ENCODE measurements at regions not wholly inside any gene's neighbourhood (a gene's known extent, or its start where the extent isn't known, plus 50 kb on each side); places are given as distances from the start of the nearest gene placed in this dataset.
A peak's percentile ranks its signal among the peaks of the same experiment; 100 is the strongest.
"Not testable (repeated sequence)": the region's sequence is repeated elsewhere in the genome, so short reads cannot be mapped to it uniquely, and the experiment has no call there.

DNA sequence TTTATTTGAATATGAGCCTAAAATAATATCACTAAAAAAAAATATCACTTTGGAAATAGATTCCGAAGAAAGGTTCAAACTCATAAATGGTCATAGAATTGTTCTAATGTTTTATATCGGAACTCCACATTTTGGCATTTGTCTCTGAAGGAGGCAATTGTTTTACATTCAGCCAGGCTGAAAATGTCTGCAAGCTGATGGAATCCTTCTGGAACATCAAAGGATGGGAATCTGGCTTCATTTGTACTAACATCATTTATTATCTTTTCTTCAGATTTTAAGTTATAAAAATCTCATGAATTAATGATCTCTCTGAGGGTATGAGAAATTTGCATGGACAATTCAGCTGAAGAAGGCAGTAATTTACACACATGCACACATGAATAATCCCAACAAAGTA, 251.4 kb upstream of the RGMA start:
- DNase-seq, result no peak

DNA sequence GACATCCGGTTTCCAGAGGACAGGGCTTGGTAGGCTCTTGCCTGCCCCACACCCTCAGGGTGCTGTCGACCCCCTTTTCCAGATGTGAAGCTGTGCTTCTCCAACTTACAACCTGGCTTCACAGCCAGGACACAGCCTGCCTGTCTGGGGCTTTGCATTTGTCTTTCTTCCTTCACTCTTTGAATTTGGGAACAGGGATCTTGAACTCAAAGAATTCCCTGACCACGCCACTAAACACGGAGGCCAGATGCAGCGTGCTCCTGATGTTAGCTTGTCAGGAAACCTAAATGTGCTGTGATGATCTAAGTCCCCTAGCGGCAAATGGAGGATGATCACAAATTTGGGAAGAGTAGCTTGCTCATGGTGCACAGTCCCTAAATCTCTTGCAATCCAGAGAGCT, 244.8 kb upstream of the RGMA start:
- no peak for DNase-seq

DNA sequence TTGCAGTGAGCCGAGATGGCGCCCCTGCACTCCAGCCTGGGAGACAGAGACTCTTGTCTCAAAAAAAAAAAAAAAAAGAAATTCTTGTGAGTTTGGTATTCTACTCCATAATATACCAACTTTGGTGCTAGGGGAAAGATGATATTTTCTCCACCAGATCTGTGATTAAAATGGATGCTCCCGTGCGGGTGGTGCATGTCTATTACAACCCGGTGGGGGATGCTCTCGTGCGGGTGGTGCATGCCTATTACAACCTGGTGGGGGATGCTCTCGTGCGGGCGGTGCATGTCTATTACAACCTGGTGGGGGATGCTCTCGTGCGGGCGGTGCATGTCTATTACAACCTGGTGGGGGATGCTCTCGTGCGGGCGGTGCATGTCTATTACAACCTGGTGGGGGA, 244.1 kb upstream of the RGMA start:
- not testable (repeated sequence) for DNase-seq

DNA sequence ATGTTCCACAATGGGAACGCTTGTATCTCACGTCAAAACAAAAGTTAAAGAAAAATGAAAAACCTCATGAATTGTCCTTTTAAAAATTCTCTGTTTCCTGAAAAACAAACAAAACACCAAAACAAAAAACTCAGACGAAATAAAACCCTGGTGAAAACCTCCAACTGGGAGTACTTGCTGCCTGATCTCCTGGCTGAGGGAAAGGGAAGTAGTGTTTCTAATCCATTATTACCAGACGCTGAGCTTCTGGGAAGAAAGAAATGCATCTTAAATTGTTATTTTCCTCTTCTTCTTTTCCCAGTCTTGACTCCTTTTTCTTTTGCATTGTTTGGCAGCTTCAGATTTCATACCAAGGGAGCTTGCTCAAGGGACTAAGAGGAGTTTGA, 243.2 kb upstream of the RGMA start:
- no peak for DNase-seq

DNA sequence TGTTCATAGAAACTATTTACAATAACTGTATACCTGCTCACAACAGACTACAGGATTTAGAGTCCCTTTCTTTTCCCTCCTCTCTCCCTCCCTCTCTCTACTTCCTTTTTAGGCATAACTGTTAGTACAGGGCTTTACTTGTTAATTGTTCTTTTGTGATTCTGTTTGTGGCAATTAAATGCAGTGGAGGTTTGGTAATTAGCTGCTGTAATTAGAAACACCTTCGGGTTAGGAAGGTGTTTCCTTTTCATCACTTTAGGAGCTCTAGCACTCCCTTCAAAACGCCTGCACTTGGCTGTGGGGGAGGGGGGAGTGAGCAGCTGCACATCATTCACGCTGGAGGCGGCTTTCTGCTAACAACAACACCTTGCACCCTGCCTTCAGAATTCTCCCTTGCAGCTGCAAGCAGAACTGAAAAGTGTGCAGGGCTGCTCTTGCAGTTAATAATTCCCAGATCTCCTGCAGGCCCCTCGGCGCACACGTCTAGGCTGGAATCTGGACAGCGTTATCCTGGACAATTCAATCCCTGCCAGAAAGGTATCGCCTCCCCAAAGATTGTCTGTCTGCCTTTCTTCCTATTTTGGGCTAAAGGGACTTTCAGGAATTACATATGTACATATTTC, 242.6 kb upstream of the RGMA start:
- DNase-seq, result no peak

DNA sequence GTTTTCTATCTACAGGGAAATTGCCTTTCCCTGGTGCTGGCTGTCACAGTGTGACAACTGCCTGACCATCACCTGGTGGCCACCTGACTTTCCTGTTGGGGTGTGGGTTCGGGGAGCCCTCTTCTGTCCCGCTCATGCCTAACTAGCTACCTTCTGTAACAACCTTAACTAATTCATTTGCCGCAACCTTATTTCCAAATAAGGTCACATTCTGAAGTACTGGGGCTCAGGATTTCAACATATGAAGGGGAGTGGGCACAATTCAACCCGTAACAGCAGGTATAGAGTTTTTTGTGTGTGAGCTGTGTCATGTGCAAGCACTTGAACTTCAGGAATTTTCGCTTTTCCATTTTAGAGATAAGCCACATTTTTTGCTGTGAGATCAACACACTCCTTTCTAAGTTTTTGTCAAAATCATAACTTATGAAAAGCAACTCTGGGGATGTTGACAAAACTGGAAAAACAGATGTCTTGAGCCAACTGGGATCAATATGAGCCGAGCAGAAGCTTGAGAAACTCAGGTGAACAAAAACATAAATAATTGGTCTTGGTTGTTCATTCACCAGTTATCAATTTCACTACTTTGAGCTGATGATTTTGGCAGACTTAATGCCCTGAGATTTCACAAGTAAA, 242.0 kb upstream of the RGMA start:
- DNase-seq, result no peak

DNA sequence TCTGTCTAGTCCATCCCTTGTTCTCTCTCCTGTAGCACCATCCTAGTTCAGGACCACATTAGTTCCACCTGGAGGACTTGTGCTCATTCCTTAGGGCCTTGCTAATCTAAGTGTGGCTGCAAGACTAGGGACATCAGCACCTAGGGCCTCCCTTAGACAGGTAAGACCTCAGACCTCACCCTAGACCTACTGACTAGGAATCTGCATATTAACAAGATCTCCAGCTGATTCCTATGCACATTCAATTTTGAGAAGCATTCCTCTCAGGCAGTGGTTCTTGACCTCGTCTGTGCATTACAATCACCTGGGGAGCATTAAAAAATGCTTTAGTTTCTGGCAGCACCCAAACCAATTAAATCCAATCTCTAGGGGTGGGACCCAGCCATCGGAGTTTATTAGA, 238.4 kb upstream of the RGMA start:
- no peak for DNase-seq

DNA sequence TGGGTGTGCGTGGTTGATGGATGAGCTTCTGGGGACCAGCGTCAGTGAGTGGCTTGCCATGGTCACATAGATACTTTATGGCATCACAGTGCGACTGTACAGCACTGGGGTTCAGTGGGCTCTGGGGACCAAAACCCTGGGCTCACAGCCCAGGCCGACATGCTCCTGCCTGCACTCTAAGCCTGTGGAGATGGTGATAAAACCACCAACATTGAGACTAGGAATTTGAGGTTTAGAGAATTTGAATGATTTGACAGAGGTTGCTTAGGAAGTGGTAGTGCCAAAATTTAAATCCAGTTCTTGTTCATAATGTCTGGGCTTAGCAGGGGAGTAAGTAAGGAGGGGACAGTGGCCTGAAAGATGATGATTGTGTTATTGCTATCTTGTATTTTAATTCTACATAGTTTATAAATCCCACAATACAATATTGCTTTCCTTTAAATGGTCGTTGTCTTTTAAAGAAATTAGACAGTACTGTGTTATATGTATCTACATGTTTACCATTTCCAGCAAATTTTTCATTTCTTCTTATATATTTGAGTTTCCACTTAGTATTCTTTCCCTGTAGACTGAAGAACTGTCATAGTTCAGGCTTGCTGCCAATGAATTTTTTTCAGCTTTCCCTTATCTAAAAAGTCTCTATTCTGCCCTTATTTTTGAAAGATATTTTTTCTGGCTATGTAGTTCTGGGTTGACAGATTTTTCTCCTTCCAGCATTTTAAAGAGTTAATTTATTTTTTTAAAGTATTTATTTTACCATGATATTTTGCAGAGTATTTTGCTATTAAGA, 235.4 kb upstream of the RGMA start:
- no peak for DNase-seq

DNA sequence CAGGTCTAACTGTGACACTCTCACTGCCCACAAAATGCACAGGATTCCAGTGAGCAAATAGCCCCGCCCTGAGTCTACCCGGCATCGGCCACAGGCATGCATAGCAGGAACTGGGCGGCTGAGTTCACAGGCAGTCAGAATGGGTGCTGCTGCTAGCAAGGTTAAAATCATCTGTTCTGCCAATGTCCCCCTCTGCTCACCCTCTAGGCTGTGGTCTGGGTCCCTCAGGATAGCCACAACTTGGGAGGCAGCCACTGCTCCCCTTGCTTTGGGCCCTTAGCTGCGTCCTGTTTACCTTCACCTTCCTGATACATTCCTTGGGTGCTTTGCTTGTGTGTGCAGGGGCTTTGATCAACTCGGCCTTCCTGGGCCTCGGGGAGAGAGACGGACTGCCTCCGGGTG, 232.9 kb upstream of the RGMA start:
- no peak for DNase-seq

DNA sequence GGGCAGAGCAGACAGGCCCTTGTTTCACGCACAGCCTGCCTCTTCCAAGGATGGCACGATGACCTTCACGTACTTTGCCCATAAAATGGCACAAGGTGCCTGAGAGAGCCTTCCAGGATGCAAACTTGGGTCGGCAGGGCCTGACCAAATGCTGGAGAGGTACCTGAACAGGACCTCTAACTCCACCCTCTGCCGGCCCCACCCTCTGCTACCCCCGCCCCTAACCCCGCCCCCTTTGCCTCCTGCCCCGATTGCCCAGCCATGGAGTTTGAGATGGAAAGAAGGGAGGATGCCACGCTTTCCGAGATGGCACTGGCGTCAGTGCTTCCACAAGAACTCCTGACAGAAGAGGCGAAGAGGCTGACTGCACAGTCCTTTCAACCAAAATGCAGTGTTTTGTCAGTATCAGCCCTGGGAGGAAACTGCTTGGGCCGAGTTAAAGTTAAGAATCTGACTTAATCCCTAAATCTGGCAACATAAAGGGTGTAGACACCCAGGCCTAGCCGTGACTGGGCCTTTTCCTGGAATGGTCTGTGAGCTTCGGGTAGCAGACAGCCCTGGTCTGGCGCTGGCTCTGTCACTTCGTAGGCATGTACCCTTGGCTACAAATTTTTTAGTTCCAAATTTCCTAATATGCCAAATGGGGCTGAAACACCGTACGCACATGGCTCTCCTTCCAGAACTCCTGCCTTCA, 230.3 kb upstream of the RGMA start:
- DNase-seq, result no peak

DNA sequence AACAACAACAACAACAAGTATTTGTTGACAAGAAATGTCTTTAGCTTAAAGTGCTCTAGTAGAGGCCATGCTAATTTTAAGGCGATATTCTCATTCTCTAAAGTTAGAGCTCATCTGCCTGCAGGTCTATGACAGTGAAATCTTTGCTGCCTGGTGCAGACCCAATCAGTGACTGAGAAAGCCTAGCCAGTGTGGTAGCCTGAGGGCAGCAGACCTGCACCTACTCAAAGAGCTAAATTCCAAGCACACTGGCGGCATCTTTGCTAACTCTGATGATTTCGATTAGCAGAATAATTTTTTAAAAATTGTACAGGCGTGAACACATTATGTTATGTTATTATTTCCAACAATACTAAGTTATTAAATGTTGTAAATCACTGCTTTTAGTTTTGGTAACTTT, 228.8 kb upstream of the RGMA start:
- no peak for DNase-seq

DNA sequence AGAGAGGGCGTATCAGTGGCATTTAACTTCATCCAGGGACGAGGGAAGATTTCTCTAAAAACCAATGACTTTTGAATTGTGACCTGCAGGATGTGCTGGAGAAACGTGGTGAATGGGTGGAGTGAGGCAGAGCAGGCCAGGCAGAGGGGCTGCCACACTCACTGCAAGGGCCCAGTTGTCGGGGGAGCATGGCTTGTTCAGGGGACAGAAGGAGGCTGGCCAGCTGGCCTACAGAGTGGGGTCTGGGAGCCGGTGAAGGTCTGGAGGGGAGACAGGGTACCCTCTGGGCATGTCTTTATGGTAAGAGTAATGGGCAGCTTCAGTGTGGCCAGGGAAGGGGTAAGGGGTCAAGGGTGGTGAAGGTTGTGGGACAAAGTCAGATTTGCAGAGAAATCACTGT, 225.2 kb upstream of the RGMA start:
- DNase-seq, result no peak

DNA sequence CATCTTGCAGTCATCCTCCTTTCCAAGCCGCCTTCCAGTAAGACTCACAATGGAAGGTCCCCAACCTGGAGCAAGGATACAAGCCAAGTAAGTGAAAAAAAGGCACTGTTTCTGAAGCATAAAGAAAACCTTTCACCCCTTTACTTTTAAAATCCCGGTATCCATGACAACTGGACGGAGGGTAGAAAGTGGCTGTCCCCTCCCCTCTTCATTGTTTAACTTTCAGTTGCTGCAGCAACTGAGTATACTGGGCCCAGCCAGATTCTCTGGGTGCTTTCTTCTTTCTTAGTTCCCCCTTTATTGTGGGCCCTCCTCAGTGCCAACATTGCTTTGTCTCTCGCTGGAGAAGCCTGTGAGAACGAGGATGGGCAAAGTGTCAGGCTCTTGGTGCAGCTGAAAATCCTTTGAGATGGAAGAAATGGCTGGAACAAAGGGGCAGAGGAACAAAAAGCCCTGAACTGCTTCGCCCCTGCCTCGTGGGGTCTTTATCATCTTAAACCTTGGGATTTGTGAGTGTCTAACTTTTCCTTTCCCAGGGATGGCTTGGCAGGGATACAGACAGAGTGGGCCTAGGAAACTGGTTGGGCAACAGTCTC, 224.0 kb upstream of the RGMA start:
- DNase-seq, result no peak

DNA sequence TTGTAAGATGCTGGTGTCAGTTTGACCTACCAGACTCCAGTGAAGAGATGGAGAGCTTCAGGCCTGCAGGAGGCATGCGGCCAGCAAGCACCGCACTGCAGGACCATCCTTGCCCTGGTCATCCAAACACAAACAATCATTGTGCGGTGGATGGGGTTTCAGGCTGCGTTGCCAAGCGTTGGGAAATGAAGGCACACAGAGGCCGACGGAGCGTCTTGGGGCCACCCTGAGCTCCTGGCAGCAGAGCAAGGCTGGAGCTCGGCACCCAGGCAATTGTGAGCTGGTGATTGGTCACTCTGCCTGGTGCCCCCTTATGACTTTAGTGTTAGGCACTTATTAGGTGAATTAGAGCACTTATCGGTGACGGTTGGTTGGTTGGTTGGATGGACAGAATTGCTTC, 222.6 kb upstream of the RGMA start:
- DNase-seq, result no peak

DNA sequence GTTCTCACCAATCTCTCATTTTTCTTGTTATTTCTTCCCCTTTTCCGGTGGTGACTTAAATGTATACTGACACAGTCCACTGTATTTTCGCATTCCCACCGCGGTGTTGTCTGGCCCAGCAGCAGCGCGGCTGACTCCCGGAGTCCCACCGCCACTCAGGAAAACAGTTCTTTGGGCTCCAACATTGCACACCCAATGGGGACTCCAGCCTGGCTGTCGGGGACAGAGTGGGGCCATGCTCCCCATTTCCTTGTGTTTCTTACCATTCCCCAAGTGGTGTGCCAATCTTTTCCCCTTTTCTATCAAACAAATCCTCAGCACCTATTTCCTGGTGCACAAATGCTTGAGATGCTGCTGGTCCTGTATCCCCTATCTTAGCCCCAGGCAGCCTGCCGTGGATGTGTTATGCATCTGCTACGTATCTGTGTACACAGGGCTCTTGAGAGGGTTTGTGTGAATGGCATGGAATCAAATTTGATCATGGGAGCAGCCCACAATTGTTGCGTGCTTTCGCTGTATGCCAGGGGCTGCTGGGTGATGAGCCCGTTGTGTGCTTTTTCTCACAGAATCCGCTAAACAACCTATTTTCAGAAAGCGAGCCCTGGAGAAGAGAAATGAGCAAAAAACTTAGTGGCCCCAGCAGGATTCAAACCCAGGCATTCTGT, 219.1 kb upstream of the RGMA start:
- DNase-seq, result no peak

DNA sequence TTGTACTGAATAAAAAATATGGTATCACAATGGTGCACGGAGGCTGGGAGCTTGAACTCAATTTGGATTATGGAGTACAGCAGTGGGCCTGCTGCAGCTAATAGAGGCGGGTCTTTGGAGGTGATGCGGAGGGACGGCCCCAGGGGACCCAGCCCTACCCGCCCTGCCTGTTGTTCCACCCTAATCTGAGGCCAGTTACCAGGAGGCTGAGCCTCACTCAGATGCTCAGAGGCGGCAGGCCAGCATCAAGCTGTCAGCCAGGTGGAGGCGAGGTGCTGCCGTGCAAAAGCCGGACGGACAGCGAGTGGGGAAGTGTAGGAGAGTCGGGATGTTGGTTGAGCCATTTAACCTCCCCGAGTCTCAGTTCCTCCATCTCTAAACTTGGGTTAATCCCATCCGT, 218.5 kb upstream of the RGMA start:
- no peak for DNase-seq

DNA sequence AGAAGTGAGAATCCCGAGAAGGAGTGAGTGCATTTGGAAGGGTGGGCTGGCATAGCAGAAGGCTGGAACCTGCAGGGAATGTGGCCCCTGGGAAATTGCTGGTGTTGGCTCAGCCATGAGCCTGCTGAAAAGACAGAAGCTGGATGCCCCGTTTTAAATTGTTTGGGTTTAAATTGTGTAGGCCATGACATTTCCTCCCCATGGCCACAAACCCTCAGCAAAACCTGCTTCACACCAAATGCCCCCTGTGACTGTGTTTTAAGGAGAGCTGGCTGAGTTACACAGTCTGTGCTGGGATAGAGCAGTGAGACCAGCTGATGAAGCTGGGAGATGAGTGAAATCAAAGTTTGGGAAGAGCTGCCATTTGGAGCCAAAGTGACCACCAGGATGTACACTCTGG, 216.3 kb upstream of the RGMA start:
- no peak for DNase-seq

DNA sequence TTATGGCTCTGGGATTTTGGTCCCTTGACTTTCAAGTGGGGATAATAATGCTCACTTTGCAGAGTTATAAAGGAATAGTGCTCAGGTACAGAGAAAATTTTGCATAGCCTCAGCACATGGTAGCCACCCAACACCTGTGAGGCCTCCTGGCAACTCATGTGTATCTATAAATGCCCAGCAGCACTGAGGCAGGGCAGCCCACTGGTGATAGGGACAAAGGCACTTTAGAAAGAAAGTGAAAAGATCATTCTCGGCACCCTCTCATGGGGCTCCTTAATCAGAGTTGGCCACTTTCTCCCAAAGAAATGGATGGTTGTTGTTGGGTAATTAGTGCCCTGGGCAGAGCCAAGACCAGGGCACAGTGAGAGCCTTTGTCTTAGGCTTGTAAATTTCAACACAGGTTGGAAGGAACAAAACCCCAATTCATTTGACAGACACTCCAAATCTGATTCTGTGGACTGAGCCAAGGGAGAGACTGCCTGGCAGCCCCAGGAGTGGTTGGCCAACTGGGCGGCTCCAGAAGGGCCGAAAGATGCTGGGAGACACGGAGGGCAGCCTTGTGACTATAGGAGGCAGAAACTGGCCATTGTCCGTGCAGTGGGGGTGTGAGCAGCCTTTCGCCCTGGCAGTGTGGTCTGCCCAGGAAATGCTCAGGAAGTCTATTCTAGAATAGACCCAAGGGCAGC, 213.2 kb upstream of the RGMA start:
- no peak for DNase-seq

DNA sequence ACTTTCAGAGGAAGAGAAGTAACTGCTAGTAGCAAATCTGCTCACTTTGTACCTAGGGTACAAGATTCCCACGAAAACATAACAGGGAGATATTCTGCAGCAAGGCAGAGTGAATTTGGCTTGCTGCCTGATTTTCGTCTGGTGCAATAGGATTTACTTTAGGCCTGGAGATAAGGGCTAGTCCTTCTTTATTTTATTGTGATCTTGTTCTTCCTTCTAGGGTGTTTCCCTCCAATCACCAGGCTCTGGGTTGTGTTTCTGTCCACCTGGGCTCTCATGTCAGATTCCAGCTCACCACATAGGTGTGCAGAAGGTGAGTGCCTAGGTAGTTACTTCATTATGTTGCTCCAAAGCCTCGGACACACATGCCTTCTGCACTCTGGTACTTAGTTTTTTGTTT, 211.8 kb upstream of the RGMA start:
- DNase-seq, result no peak

DNA sequence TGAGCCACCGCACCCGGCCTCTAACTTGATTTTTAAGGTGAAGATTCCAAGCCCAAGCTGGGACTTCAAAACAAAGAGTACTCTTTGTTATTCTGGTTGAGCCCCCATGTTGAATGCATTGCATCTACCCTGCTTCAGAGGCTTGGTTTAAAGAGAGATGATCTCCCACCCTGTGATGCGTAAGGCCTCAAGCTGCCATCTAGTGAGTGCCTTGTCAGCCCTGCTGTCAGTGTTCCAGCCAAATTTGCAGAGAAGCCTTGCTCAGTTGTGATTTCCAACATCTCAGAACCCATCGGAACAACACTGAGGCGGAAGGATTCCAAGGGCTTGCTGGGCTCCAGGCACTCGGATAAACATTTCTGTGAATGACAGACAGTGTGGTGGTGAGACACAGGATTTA, 210.7 kb upstream of the RGMA start:
- no peak for DNase-seq

DNA sequence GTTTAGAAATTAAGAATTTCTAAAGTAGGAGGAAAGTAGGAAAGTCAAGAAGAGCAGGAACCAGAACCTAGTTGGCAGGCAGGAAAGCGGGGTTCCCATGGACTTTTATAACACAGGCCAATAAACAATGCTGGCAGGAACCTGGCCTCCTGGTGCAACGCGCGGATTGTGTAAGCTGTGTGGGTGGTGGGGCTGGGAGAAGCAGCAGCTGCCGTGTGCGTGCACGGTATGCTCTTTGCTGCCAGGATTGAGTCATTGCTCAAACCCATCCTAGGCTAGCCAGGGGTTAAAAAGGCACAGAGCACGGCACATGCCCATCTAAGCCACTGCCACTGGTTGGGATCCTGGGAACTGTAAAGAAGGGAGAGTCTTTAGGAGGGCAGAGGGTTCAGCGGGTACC, 209.9 kb upstream of the RGMA start:
- peak; percentile 11 for DNase-seq

DNA sequence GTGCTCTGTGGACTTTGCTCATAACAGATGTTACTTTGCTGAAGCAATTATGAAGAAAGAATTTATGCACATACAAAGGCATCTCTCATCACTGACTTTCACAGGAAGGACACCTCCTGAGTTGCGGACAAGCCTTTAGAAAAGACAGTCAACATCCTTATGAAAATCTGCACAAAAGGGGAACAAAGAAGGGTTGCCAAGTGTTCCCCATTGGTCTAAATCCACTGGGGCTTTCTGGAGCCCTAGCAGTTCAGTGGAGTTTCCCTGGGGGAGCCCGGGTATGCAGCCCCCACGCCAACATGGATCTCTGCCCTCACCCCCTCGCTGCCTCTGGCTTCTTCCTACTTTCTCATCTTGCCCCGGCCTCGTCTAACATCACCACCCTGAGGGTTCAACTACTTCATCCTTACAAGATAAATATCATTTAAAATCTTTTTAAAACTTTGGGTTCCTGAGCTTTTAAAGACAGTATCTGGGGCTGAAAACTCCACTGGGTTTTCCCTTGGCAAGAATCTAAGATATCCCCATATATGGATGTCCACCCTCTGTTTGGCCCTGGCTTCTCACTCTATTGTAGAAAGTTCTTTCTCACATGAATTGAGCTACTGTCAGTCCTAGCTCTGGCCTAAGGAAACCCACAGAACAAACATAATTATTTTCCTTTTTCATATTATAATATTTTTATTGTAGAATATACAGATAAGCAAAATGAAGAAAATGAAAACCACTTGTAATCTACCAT, 207.9 kb upstream of the RGMA start:
- peak; percentile 5 for DNase-seq
